GM21367 (cell line): ENCODE measurements at regions not wholly inside any gene's neighbourhood (a gene's known extent, or its start where the extent isn't known, plus 50 kb on each side); places are given as distances from the start of the nearest gene placed in this dataset.
"Not testable (repeated sequence)": the region's sequence is repeated elsewhere in the genome, so short reads cannot be mapped to it uniquely, and the experiment has no call there.

Experiments used
- ATAC-seq: cut with Tn5 transposase; IDR thresholded peaks from one replicate; pipeline ENCODE4 v1.9.1; 2021; ENCODE audit not compliant: unreplicated experiment

DNA sequence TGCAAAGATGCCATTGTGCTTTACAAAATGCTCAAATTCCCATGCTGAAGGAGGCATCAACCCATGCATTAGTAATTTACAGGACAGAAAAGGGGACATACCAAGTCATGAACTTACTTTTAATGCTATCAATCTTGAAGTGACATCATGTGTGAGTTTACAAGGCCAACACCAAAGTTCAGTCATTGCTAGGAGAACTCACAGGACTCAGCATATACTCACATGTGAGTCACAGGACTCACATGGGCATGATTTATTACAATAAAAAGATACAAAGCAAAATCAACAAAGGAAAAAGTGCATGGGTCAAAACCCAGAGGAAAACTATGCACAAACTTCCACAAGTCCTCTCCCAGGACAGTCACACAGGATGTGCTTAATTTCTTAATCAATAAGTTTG lies 1656.0 kb downstream of the MRPL39 start:
- ATAC-seq, result no peak

DNA sequence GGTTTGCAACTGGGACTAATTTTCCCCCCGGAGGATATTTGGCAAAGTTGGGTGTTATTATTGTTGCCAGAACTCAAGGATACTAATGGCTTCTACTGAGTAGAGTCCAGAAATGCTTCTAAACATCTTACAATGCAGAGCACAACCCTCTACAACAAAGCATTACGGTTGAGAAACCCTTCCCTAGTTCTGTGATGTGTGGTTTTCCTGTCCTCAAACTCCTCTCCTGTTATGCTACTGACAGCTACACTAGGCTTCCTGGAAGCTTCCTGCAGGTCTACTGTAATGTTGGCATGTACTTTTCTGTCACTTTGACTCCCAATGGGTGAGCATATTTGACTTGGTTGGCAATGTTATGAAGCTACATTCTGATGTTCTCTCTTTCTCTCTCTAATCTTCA lies 1656.9 kb downstream of the MRPL39 start:
- ATAC-seq, result no peak

DNA sequence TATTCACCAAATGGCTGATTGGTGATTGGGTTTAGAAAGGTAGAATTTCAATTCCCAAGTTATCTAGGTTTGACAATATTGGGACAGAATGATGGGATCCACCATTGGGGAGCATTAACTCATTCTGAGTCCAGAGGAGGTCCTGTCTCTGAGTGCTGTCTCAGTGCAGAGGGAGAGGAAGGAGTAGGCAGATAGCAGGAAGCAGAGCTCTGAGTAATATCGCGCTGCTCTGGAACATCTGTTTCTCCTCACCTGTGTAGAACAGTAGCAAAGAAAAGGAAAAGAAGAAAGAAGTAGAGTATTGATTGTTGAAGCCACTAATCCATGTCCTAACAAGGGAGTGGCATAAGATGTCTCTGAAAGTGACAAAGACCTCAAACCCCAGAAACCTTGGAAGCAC lies 1657.8 kb downstream of the MRPL39 start:
- no peak for ATAC-seq

DNA sequence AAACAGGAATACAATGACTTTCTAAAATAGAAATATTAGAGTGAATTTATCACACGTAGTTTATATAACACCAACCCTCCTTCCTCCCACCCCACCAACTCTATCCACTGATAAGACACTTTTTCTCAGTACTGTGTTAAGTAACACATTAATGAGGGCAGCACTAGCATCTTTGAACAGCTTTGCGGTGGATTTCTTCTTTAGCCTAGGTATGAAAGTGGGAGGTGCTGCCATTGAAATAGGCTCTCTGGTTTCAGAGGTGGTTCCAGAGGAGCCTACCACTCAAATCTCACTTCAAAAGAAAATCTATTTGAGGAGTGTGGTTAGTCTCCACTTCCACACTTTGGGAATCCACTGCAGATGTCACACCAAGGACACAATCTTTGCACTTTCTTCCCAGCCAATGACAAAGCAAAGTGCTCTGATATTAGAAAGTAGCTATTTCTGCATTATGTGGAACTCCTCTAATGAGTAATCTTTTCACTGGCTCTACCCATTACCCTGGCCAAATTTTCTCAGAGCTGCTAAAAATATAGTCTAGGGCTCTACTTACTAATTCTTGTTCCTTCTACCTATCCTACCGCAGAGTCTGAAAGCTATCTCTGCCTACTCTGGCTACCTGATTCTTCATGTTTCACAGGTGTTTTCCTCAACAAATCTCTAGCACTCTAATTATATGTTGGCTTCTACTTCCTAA lies 1667.8 kb downstream of the MRPL39 start:
- no peak for ATAC-seq

DNA sequence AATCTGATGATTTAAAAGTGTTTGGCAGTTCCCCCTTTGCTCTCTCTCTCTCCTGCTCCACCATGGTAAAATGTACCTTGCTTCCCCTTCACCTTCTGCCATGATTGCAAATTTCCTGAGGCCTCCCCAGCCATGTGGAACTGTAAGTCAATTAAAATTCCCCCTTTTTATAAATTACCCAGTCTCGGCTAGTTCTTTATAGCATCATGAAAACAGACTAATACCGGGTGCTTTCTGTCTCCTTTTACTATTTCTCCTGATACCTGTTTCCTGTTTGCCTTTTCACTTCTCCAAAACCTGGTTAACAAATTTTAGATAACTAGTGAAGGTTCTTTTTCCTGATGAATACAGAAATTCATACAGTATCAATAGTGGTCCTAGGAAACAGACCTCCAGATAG lies 1670.3 kb downstream of the MRPL39 start:
- no peak for ATAC-seq

DNA sequence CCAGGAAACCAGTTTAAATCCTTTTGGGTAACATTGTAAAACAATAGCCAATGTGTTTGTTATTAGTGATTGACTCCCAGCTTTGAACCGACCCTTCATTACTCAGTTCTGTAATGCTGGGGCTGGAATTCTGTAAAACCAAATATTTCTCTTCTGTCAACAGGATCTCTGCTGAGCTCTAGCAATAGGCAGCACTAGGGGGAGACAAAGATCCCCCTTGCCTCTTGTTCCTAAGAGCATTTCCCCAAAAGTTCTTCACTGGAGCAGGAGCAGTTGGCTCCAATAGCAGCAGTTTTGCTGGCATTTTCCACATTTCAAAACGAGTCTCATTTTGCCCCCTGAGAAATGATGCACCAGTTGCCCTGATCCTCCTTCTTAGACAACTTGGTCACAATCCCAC lies 1671.1 kb downstream of the MRPL39 start:
- no peak for ATAC-seq

DNA sequence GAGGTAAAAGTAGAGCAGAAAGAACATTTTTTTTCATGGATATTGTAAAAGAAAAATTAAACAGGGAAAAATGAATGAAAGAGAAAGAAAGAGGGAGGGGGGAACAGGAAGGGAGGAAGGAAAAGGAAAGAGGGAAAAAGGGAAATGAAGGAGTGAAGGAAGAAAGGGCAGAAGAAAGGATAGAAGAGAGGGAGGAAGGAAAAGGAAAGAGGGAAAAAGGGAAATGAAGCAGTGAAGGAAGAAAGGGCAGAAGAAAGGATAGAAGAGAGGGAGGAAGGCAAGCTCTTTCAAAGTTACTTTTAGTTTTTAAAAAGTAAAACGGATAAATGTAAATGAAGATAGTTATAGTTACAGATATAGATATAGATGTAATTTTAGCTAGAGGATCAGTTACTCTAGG lies 1676.7 kb downstream of the MRPL39 start:
- no peak for ATAC-seq

DNA sequence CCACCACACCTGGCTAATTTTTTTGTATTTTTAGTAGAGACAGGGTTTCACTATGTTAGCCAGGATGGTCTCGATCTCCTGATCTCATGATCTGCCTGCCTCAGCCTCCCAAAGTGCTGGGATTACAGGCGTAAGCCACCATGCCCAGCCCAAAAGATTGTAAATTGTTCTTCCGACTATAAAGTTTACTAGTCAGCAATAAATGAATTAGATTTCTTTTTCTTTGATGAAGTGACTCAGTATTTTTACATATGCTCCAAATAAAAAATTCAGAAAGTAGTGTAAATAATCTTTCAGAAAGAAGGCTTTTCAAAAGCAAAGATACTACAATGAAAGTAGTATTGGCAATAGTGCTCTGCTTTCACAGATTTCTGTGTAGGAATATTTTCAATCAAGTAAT lies 1680.9 kb downstream of the MRPL39 start:
- ATAC-seq, result not testable (repeated sequence)

DNA sequence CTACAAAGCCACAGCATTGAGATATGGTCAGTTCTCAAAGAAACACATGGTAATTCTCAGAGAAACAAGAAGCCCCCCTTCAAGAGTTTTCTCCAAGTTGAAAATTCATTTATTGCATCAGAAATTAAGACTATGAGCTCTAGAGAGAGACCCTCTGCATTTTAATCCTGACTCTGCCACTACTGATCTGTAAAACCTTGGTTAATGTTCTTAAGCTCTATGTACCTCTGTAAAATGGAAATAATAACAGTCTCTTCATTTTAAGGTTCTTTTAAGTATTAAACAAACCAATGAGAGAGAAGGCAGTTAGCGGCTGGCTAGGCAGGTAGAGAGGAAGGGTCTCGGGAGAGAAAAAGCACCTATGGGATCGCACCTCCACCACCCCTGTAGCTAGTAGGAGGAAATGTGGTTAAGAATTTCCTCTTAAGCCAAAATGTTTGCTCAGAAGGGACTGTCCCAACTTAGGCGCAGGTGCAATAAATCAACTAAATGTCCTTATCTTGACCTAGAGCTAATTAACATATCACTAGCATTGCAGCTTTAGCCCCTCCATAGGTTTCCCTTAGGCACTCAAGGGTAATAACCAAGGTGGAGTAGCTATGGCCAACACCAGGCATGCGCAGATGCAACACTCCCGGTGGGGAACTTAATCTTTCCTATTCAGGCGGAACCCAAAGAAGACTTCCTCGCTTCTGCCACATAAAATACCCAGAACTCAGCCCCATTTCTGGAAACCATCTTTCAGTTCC lies 1685.4 kb downstream of the MRPL39 start:
- ATAC-seq, result no peak

DNA sequence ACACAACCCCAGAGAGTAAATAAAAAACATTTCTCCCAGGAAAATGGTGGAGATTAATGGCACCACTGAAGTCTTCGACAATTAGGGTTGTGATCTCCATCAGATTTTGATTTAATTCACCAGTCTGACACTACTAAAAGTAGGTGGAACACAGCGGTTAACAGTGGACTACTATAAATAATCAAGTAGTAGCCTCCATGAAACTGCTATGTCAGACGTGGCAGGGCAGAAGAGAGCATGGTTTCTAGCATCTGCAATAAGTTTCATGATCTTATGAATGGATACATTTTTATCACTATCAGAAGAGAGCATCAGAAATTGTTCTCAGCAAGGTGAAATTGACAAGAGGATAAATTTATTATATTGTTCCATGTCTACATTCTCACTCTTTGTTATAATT lies 1706.6 kb downstream of the MRPL39 start:
- no peak for ATAC-seq

DNA sequence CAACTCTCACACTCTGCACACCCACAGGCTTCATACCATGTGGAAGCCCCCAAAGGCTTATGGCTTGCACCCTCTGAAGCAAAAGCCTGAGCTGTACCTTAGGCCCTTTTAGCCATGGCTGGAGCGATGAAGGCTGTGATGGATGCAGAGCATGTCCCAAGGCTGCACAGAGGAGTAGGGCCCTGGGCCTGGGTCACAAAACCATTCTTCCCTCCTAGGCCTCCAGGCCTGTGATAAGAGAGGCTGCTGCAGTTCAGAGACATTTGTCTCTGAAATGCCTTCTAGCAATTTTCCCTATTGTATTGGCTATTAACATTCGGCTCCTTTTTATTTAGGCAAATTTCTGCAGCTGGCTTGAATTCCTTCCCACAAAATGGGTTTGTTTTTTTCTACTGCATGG lies 1707.7 kb downstream of the MRPL39 start:
- ATAC-seq, result no peak

DNA sequence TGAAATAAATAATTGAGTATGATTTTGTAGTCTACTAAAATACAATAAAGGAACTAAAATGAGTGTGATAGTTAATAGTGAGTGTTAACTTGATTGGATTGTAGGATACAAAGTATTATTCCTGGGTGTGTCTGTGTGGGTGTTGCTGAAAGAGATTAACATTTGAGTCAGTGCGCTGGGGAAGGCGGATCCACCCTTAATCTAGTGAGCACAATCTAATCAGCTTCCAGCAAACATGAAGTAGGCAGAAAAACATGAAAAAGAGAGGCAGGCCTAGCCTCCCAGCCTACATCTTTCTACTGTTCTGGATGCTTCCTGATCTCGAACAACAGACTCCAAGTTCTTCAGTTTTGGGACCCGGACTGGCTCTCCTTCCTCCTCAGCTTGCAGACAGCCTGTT lies 1716.6 kb downstream of the MRPL39 start:
- no peak for ATAC-seq

DNA sequence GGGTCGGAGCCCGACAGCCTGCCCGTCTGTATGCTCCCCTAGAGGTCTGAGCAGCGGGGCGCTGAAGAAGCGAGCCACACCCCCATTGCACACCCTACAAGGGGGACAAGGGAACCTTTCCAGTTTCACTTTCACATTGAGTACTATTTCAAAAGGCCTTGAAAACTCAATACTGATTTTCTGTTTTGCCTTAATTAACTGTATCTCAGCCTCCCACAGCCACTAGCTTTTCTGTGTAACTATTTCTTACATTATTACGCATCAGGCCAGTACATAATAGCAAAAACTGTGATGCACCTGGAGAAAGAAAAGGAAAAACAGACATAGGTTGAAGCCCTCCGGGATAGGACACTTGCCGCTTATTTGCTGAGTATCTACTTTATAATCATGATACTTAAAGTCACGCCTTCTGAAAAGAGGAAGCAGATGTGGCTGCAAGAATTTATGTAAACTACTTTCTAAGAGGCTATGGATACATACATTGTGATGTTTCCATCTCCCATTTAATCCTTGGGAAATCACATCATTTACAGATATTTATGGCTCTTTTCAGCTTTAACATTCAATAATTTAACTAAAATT lies 1719.5 kb downstream of the MRPL39 start:
- ATAC-seq, result peak; percentile 82

DNA sequence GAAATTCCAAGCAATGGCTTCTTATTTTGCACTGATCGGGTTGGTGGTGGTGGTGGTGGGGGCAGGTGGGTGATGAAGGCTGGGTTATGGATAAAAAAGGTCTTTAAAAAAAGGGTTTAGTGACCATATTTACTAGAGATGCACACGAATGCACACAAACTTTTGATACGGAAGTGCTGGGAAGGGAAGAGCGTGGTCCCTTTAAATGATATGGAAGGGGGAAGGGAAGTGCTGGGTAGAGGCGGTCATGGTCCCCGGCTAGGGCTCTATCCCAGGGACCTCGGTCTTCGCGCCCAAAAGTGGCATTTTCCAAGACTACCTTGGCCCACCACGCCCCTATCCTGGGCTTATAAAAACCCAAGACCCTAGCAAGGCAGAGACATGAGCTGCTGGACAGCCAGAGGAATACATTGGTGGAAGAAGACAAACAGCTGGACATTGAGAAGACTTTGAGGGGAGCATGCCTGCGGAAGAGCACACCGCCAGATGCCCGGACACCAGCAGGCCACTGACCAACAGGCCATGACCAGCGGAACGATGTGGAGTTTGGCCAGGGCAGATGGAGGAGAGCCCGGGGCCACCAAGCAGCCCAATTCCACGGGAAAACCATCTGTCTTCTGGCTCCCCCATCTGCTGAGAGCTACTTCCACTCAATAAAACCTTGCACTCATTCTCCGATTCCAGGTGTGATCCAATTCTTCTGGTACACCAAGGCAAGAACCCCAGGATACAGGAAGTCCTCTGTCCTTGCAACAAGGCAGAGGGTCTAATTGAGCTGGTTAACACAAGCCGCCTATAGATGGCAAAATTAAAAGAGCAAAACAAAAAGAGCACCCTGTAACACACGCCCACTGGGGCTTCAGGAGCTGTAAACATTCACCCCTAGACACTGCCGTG lies 1720.2 kb downstream of the MRPL39 start:
- ATAC-seq, result no peak

DNA sequence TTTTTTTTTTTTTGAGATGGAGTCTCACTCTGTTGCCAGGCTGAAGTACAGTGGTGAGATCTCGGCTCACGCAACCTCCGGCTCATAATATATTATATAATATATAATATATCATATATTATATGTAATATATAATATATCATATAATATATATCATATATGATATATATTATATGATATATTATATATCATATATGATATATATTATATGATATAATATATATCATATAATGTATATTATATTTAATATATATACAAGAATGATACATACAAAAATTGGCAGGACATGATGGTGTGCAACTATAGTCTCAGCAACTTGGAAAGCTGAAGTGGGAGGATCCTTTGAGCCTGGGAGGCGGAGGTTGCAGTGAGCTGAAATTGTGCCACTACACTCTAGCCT lies 1725.5 kb downstream of the MRPL39 start:
- no peak for ATAC-seq

DNA sequence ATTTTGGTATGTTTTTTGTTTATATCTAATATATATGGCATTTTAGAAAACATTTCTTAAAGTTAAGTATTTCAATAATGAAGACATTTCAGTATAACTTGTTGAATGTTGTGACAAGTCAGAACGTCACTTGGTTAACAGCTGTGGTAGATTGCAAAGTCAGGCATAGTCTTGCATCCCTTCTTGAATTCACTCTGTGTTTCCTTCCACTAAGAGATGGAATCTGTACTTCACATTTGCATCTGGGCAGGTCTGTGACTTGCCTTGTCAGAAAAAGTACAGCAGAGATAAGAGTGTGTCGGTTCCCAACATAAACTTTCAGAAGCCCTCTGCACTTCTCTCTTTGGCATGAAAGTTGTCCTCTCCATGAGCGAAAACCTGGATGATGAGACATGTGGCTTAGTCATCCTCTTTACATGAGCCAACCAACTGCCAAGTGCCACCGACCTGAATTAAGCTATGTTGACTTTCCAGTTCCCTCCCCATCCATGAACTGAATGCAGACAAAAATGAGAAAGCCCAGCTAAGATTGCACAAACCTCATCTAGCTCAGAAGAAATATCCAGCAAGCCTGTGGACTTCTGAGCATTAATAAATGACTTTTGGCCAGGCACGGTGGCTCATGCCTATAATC lies 1730.2 kb downstream of the MRPL39 start:
- no peak for ATAC-seq

DNA sequence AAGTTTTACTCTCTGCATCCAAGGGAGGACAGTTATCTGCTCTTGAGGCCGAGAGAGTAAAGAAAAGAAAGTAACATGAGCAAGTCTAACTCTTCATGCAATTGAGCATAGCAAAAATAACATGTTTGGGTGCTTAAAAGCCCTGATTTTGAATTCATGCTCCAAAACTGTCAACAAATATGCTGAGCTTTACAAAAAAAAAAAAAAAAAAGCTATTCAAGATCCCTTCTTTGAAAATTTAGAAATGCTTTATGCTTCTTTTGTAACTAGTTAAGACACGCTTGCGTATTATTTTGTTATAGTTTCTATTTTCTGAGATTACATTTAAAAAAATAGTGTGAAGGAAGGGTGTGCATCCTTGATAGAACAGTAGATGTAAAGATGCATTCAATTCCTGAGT lies 1733.0 kb downstream of the MRPL39 start:
- ATAC-seq, result no peak

DNA sequence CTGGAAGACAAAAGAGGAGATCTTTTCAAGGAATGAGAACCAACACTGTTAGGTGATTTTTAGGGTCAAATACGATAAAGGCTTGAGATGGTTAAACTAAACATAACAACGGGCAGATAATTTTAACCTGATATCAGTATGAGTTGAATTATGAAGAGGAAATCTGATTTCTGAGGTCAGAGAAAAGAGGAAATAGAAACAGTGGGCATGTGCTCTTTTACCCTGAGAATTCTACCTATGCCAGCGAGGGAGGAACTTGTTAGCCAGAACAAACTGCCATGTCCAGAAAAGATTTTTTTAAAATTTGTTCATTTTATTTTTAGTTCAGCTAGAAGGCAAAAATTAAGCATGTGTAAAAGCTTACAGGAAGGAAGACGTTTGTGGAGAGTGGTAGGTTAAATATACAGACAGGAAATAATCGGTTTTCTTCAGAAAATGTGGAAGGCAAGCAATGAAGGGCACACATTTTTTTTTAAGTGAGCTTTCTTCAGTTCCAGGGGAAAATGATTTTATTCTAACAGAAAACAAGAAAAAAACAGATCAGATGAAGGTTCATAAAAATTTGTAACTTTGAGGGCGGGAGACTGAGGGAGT lies 1745.3 kb downstream of the MRPL39 start:
- no peak for ATAC-seq

DNA sequence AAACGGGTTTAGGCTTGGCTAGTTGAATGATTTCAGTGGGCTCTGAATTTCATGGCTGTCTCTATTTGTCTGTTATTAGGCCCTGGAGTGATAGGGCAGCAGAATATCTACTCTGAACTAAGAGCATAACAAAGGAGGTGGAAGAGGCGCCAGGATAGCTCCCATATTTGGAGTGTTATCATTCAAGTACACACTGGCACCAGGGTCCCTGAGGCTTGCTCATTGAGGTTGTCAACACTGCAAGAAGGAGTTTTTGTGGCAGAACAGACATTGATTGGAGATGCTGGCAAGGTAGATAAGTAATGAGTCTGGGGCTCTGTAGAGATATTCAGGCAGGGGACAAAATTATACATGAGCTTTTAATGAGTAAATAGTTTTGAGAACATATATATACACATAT lies 1748.4 kb downstream of the MRPL39 start:
- ATAC-seq, result no peak

DNA sequence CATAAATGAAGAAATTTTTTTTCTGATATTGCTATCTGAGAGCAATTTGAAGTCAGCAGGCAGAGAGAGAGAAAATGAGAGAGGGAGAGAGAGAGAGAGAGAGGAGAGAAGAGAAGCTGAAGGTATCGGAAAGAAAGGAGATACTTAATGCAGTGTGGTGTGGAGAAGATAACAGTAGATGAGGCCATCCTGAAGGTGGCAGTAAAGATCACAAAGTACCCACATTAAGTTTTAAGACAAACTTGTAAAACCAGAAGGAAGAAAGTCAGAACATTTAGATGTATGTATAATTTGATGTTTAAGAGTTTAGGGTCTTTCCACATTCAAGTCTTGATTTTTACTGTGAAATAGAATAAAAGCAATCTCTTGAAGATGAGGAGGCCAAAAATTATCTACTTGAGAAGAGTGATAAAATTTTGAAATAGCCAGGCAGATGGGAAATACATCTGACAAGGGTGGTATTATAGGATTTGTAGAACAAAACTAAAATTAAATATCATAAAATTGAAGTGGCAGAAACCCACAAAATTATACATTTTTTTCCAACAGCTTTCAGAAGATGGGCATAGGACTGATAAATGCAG lies 1753.4 kb downstream of the MRPL39 start:
- ATAC-seq, result peak; percentile 86
